Suppressor macrophage (primary cell): ENCODE measurements at regions not wholly inside any gene's neighbourhood (a gene's known extent, or its start where the extent isn't known, plus 50 kb on each side); places are given as distances from the start of the nearest gene placed in this dataset.

Source experiments
- DNase-seq, 4 experiments: peaks; one replicate each; pipeline ENCODE4 v3.0.0-alpha.2; 2020 to 2022

GRCh38 chr3:56985460-56985859, 75.0 kb upstream of the SPATA12 start:
- no peak for DNase-seq

- no peak for DNase-seq
Measured at GRCh38 chr3:56983427-56983826, 77.0 kb upstream of the SPATA12 start.

GRCh38 chr3:56981445-56982230, 78.8 kb upstream of the SPATA12 start:
- DNase-seq, result peak in 1 of 4 experiments; percentile 11

- DNase-seq, result peak; percentile 86 to 96 (median 92)
Measured at GRCh38 chr3:56980798-56981390, 79.6 kb upstream of the SPATA12 start.

- DNase-seq, result no peak
Measured at GRCh38 chr3:56980243-56980642, 80.2 kb upstream of the SPATA12 start.

GRCh38 chr3:56979791-56980190, 80.7 kb upstream of the SPATA12 start:
- DNase-seq, result peak; percentile 23 to 73 (median 57)

GRCh38 chr3:56977561-56977889, 82.9 kb upstream of the SPATA12 start:
- DNase-seq, result no peak

- DNase-seq, result peak in 1 of 4 experiments; percentile 13
Measured at GRCh38 chr3:56976651-56977560, 83.6 kb upstream of the SPATA12 start.

GRCh38 chr3:56975567-56975966, 84.9 kb upstream of the SPATA12 start:
- DNase-seq, result no peak

- no peak for DNase-seq
Measured at GRCh38 chr3:56974247-56974930, 86.1 kb upstream of the SPATA12 start.

- no peak for DNase-seq
Measured at GRCh38 chr3:56971816-56972215, 88.6 kb upstream of the SPATA12 start.

- peak in 1 of 4 experiments; percentile 14 for DNase-seq
Measured at GRCh38 chr3:56971261-56971660, 89.2 kb upstream of the SPATA12 start.

GRCh38 chr3:56970461-56970879, 90.0 kb upstream of the SPATA12 start:
- peak; percentile 82 to 95 (median 89) for DNase-seq

GRCh38 chr3:56969851-56970250, 90.6 kb upstream of the SPATA12 start:
- DNase-seq, result no peak

- no peak for DNase-seq
Measured at GRCh38 chr3:56966509-56966908, 94.0 kb upstream of the SPATA12 start.

- DNase-seq, result no peak
Measured at GRCh38 chr3:56966104-56966503, 94.4 kb upstream of the SPATA12 start.

- DNase-seq, result no peak
Measured at GRCh38 chr3:56962922-56963321, 97.5 kb upstream of the SPATA12 start.

- DNase-seq, result peak in 2 of 4 experiments; percentile 56
Measured at GRCh38 chr3:56962206-56962605, 98.3 kb upstream of the SPATA12 start.

GRCh38 chr3:56960234-56960917, 100.1 kb upstream of the SPATA12 start:
- no peak for DNase-seq

- DNase-seq, result no peak
Measured at GRCh38 chr3:56958879-56959278, 101.6 kb upstream of the SPATA12 start.

- peak in 3 of 4 experiments; percentile 39 to 63 (median 43) for DNase-seq
Measured at GRCh38 chr3:56957522-56957921, 102.9 kb upstream of the SPATA12 start.

GRCh38 chr3:56956906-56957305, 103.6 kb upstream of the SPATA12 start:
- no peak for DNase-seq
